ENCODE measurements at regions not wholly inside any gene's neighbourhood (a gene's known extent, or its start where the extent isn't known, plus 50 kb on each side); places are given as distances from the start of the nearest gene placed in this dataset.

DNA sequence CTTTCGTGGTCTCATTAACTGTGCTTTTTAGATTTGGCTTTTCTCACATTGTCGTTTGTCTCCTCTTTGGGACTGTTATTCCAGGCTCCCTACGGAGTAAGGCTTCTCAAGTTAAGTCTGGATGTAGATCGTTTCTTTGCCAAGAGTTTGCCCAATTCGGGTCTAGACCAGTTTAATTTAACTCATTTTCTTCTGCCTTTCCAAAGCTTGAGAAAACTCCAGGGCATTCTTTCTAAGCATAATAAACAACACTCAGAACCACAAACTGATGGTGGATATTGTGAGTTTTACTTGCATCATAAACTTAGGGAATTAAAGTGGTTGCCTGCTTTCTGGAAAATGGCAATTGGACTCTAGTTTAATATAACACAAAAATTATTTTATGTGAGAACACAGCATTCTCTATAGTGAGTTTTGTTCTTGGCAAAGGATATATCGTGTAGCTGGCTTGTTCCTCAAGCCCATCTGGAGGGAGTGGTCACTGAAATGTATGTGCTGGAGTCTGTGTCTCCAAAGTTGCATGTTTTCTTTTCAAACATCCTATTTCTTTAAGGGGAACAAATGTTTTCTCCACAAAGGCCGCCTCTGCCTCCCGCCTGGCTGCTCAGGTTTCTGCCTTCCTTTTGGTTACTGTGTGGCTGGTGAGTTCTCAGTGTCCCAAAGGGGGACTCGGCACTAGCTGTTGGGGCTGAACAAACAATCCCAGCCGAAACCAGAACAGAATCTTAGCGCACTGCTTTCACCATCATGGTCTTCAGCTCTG is 211.3 kb upstream of the FBN2 start:
- H3K9me3 ChIP-seq: no peaks in the 10 kb centered on the region
- no peaks in the 10 kb centered on the region for H3K4me1 ChIP-seq
- WGBS, 3 donors: 21 to 23% (median 22%) methylated on average over 11 of the region's 11 CpGs
- no peak for DNase-seq
- no peaks in the 10 kb centered on the region for H3K27me3 ChIP-seq (ENCODE audit: insufficient read depth in 3 of 3, low read length in 2 of 3)
- intact Hi-C loops (cut with DNase I): no loop called here
- TF ChIP-seq, protein P1, sequence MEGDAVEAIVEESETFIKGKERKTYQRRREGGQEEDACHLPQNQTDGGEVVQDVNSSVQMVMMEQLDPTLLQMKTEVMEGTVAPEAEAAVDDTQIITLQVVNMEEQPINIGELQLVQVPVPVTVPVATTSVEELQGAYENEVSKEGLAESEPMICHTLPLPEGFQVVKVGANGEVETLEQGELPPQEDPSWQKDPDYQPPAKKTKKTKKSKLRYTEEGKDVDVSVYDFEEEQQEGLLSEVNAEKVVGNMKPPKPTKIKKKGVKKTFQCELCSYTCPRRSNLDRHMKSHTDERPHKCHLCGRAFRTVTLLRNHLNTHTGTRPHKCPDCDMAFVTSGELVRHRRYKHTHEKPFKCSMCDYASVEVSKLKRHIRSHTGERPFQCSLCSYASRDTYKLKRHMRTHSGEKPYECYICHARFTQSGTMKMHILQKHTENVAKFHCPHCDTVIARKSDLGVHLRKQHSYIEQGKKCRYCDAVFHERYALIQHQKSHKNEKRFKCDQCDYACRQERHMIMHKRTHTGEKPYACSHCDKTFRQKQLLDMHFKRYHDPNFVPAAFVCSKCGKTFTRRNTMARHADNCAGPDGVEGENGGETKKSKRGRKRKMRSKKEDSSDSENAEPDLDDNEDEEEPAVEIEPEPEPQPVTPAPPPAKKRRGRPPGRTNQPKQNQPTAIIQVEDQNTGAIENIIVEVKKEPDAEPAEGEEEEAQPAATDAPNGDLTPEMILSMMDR (IDR thresholded peaks at IDR 0.05): no peak
- no peak overlapping the region for H3K4me3 ChIP-seq
- no peaks in the 10 kb centered on the region for H3K36me3 ChIP-seq (ENCODE audit: insufficient read depth in 1 of 2, low read depth in 1 of 2)
- no peak overlapping the region for H3K27ac ChIP-seq
- no peak for ATAC-seq

DNA sequence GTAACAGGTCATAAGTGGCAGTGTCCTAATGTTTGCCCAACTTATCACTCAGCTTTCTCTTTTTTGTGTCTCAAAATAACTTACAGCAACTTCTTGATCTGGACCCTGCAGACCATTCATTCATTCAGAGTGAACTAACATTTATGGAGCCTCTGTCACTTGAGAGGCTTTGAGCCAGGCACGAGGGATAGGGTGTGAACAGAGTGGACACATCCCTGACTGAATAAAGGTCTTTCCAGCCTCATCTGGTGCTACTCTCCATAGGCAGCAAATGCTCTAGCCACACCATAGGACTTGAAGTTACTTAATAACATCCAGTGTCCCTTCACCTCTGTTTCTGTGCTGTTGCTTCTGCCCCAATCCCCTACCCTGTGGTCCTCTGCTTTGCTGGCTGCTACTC is 212.1 kb upstream of the FBN2 start:
- H3K27ac ChIP-seq: no peak overlapping the region
- no peak for ATAC-seq

DNA sequence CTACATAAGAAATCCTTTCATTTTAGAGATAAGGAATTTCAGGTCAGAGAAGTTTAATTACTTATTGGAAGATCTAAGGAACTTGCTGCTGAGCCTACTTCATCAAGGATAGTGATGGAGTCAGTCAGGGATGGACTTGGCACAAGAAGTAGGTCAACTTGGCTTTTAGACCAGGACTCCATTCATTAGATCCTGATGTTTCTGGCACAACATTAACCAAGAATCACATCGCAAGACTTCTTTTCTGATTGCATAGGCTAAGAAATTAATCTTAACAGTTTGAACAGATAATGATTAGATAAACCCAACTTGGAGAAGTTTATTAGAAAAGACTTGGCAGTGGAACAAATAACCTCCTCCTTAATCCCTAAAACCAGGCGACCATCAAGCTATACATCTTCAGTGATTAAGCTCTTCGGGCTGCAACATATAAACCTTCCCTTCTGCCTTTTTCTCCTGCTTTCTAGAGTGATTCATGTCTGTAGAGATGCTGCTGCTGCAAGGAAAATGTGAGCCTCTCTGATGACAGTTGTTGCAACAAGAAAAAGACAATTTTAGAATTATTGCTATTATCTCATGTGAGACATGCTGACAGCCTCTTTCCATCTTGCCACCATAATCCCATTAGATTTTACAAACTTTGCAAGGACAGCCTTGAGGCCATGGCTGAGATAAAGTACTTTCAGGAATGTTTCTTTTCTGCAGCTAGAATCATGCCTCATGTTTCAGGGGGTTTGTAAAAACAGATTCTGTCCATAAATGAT is 207.9 kb upstream of the SLC27A6 start:
- Histone ChIP-seq H3K36me3 (ENCODE audit: insufficient read depth in 1 of 2, low read depth in 1 of 2) (no peaks in the 10 kb centered on the region), H3K9me3 (no peaks in the 10 kb centered on the region), H3K27me3 (ENCODE audit: insufficient read depth in 3 of 3, low read length in 2 of 3) (no peaks in the 10 kb centered on the region), H3K27ac (no peak overlapping the region), H3K4me1 (no peaks in the 10 kb centered on the region), H3K4me3 (no peak overlapping the region)
- ATAC-seq (no peak), DNase-seq (no peak)
- TF ChIP-seq, protein P1 (IDR thresholded peaks at IDR 0.05): no peak
- WGBS, 3 donors: 78 to 83% (median 83%) methylated on average over 3 of the region's 3 CpGs
- intact Hi-C loops (cut with DNase I): no loop called here

More for the DNA sequence above, 212.1 kb upstream of the FBN2 start:
- Histone ChIP-seq H3K4me3 (no peak overlapping the region), H3K9me3 (no peaks in the 10 kb centered on the region), H3K4me1 (no peaks in the 10 kb centered on the region), H3K36me3 (ENCODE audit: insufficient read depth in 1 of 2, low read depth in 1 of 2) (no peaks in the 10 kb centered on the region), H3K27me3 (ENCODE audit: insufficient read depth in 3 of 3, low read length in 2 of 3) (no peaks in the 10 kb centered on the region)
- WGBS, 3 donors: 64 to 75% (median 71%) methylated on average over 1 of the region's 1 CpG
- DNase-seq: no peak
- TF ChIP-seq, protein P1 (IDR thresholded peaks at IDR 0.05): no peak
- intact Hi-C loops (cut with DNase I): no loop called here

DNA sequence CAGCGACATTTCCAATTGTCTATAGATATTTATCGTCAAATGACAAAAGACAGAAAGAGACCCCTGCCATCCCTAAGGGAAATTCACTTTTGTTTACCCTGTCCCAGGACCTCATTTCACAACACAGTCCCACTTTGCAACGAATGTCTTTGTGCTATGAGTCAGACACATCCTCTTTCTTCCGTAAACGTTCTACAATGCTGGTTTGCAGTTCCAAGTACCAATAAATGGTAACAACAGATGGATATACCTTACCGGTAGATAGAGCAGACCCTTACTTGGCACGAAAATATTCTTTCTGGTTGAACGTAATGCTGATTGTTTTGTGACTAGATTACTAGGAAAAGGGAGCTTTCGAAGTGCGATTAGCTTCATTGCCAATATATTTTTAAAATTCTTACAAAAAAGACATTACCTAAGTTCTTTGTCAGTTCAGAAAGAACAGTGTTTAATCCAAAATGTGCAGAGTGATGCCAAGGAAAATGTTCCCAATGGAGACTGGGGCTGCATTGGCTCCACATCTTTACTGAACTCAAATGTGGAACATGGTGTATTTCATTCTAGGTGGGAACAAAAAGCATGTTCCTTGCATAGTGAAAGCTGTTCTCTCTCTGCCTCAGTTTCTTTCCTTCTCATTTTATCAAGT is 202.5 kb upstream of the SLC27A6 start:
- Histone ChIP-seq H3K4me1 (no peaks in the 10 kb centered on the region), H3K9me3 (no peaks in the 10 kb centered on the region), H3K36me3 (ENCODE audit: insufficient read depth in 1 of 2, low read depth in 1 of 2) (no peaks in the 10 kb centered on the region), H3K4me3 (no peak overlapping the region), H3K27me3 (ENCODE audit: insufficient read depth in 3 of 3, low read length in 2 of 3) (no peaks in the 10 kb centered on the region), H3K27ac (no peak overlapping the region)
- DNase-seq: no peak
- TF ChIP-seq, protein P1 (IDR thresholded peaks at IDR 0.05): no peak
- intact Hi-C loops (cut with DNase I): no loop called here
- ATAC-seq: no peak
- 48 to 57% (median 52%) methylated on average over 10 of the region's 10 CpGs for whole genome bisulfite sequencing, 3 donors
